Uterus (tissue), 2 donors: ENCODE measurements at regions not wholly inside any gene's neighbourhood (a gene's known extent, or its start where the extent isn't known, plus 50 kb on each side); places are given as distances from the start of the nearest gene placed in this dataset.
"Not testable (repeated sequence)": the region's sequence is repeated elsewhere in the genome, so short reads cannot be mapped to it uniquely, and the experiment has no call there.

Experiments
- POLR2A ChIP-seq, 2 donors: fragments of 450-650 bp; IDR thresholded peaks; one replicate each; pipeline ENCODE4 v1.6.1; 2016; ENCODE audit warnings: antibody characterized with exemption in 2 of 2, mild to moderate bottlenecking in 1 of 2, moderate library complexity in 1 of 2
- TF ChIP-seq, protein P1 (sequence below), 4 experiments: fragments of 200-600 bp in 2 of 4; fragments of 450-650 bp in 2 of 4; sonication (generic) in 2 of 4; IDR thresholded peaks; one replicate each; pipeline ENCODE4 v1.5.1; 2016 to 2019; ENCODE audit warnings: antibody characterized with exemption in 4 of 4, mild to moderate bottlenecking in 2 of 4, moderate library complexity in 1 of 4

DNA sequence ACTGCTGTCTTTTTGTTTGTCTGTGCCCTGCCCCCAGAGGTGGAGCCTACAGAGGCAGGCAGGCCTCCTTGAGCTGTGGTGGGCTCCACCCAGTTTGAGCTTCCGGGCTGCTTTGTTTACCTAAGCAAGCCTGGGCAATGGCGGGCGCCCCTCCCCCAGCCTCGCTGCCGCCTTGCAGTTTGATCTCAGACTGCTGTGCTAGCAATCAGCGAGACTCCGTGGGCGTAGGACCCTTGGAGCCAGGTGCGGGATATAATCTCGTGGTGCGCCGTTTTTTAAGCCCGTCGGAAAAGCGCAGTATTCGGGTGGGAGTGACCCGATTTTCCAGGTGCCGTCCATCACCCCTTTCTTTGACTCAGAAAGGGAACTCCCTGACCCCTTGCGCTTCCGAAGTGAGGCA lies 296.2 kb downstream of the TSN start:
- TF ChIP-seq, protein P1, sequence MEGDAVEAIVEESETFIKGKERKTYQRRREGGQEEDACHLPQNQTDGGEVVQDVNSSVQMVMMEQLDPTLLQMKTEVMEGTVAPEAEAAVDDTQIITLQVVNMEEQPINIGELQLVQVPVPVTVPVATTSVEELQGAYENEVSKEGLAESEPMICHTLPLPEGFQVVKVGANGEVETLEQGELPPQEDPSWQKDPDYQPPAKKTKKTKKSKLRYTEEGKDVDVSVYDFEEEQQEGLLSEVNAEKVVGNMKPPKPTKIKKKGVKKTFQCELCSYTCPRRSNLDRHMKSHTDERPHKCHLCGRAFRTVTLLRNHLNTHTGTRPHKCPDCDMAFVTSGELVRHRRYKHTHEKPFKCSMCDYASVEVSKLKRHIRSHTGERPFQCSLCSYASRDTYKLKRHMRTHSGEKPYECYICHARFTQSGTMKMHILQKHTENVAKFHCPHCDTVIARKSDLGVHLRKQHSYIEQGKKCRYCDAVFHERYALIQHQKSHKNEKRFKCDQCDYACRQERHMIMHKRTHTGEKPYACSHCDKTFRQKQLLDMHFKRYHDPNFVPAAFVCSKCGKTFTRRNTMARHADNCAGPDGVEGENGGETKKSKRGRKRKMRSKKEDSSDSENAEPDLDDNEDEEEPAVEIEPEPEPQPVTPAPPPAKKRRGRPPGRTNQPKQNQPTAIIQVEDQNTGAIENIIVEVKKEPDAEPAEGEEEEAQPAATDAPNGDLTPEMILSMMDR (IDR thresholded peaks at IDR 0.05), result not testable (repeated sequence)
- TF ChIP-seq POLR2A (IDR thresholded peaks at IDR 0.05), result not testable (repeated sequence)
